ENCODE measurements at regions not wholly inside any gene's neighbourhood (a gene's known extent, or its start where the extent isn't known, plus 50 kb on each side); places are given as distances from the start of the nearest gene placed in this dataset.
A peak's percentile ranks its signal among the peaks of the same experiment; 100 is the strongest.

DNA sequence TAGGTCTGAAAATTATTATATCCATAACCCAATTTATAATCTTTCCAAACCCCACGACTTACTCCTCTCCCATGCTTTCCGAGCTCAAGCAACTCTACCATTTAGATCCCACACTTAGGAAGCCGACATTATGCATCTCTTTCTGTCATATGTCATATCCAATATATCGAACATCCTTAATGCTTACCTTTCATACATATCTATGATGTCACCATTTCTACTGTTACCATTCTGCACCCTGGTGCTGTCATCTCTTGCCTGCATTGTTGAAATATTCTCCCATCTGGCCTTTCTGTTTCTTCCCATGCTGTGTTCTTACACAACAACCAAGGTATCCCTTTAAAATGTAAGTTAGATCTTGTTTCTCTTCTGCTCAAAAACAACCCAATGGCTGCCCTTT, 127.1 kb upstream of the MC4R start:
- Histone ChIP-seq H3K9me3 (ENCODE audit: control insufficient read depth, insufficient read depth, low read depth, low read length) (no peaks in the 10 kb centered on the region), H3K4me3 (replicated peaks in 1 of 4; ENCODE audit: control extremely low read depth in 1 of 4, insufficient read depth in 1 of 4, low read depth in 3 of 4, low read length in 4 of 4) (no peak overlapping the region), H4K20me1 (ENCODE audit: control insufficient read depth, extremely low read depth, insufficient read depth, low read length) (no peaks in the 10 kb centered on the region), H3K9ac (ENCODE audit: insufficient read depth, low read length) (no peak overlapping the region), H3K4me1 (ENCODE audit: control insufficient read depth, extremely low read depth, insufficient read depth, low read length) (no peaks in the 10 kb centered on the region), H3K4me2 (ENCODE audit: extremely low read depth, insufficient read depth, low read length) (no peak overlapping the region), H3K36me3 (ENCODE audit: control insufficient read depth, insufficient read depth, low read length) (no peaks in the 10 kb centered on the region), H3K27ac (ENCODE audit: insufficient read depth, low read length) (no peak overlapping the region), H2AFZ (ENCODE audit: low read length) (no peak overlapping the region), H3K27me3 (ENCODE audit: control insufficient read depth, insufficient read depth, low read length) (no peaks in the 10 kb centered on the region), H3K79me2 (ENCODE audit: control insufficient read depth, insufficient read depth, low read length) (no peaks in the 10 kb centered on the region)
- DNase-seq (ENCODE audit: low read depth in 2 of 2), result no peak
- TF ChIP-seq EZH2 (IDR thresholded peaks at IDR 0.05; ENCODE audit: low read length, missing control alignments), result no peak
- TF ChIP-seq, protein P1, sequence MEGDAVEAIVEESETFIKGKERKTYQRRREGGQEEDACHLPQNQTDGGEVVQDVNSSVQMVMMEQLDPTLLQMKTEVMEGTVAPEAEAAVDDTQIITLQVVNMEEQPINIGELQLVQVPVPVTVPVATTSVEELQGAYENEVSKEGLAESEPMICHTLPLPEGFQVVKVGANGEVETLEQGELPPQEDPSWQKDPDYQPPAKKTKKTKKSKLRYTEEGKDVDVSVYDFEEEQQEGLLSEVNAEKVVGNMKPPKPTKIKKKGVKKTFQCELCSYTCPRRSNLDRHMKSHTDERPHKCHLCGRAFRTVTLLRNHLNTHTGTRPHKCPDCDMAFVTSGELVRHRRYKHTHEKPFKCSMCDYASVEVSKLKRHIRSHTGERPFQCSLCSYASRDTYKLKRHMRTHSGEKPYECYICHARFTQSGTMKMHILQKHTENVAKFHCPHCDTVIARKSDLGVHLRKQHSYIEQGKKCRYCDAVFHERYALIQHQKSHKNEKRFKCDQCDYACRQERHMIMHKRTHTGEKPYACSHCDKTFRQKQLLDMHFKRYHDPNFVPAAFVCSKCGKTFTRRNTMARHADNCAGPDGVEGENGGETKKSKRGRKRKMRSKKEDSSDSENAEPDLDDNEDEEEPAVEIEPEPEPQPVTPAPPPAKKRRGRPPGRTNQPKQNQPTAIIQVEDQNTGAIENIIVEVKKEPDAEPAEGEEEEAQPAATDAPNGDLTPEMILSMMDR (conservative IDR thresholded peaks at IDR 0.05 in 1 of 2, IDR thresholded peaks at IDR 0.05 in 1 of 2; ENCODE audit: low read depth in 1 of 2, low read length in 2 of 2), result no peak

DNA sequence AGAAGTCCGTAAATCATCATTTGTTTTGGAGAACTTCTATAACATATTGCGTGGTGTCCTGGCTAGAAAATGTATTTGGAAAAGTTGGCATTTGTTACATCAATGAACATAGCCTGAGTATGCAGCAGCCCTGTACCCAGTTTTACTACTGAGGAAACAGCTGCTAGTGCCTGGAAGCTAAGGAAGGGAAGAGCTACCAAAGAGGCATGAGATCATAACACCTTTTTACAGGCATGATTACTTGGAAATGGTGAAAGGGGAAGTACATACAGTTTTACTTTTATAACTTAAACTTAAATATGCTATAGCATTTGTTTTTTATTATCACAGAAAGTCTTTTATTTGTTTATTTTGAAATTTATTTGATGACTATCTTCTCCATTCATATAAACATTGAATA, 128.4 kb upstream of the MC4R start:
- DNase-seq (ENCODE audit: low read depth in 2 of 2), result peak in 1 of 2 donors; percentile 2
- no peaks in the 10 kb centered on the region for H3K4me1 ChIP-seq (ENCODE audit: control insufficient read depth, extremely low read depth, insufficient read depth, low read length)

DNA sequence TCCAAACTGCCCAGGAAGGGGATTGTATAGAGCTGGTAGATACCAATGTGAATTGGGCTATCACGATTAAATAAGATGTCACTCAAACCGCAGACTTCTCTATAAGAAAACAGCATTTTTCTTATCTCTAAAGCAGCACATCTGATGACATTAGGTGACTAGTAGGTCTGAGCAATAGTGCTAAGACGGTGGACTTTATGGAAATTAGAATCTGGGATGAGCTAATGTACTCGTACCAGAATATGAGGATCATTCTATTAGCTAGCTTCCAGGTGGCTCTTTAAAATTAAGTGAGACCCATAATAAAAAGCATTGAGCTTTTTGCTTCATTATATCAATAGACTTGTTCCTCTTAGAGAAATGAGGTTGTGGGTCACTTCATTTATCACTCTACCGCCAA, 130.0 kb upstream of the MC4R start:
- H3K27me3 ChIP-seq (ENCODE audit: control insufficient read depth, insufficient read depth, low read length), result no peaks in the 10 kb centered on the region
- no peaks in the 10 kb centered on the region for H3K36me3 ChIP-seq (ENCODE audit: control insufficient read depth, insufficient read depth, low read length)
- no peaks in the 10 kb centered on the region for H3K4me1 ChIP-seq (ENCODE audit: control insufficient read depth, extremely low read depth, insufficient read depth, low read length)
- H3K27ac ChIP-seq (ENCODE audit: insufficient read depth, low read length), result no peak overlapping the region
- H3K9me3 ChIP-seq (ENCODE audit: control insufficient read depth, insufficient read depth, low read depth, low read length), result no peaks in the 10 kb centered on the region
- DNase-seq (ENCODE audit: low read depth in 2 of 2), result no peak
- no peak overlapping the region for H3K4me3 ChIP-seq (replicated peaks in 1 of 4; ENCODE audit: control extremely low read depth in 1 of 4, insufficient read depth in 1 of 4, low read depth in 3 of 4, low read length in 4 of 4)
- TF ChIP-seq, protein P1 (conservative IDR thresholded peaks at IDR 0.05 in 1 of 2, IDR thresholded peaks at IDR 0.05 in 1 of 2; ENCODE audit: low read depth in 1 of 2, low read length in 2 of 2), result no peak
- TF ChIP-seq EZH2 (IDR thresholded peaks at IDR 0.05; ENCODE audit: low read length, missing control alignments), result no peak
- H3K4me2 ChIP-seq (ENCODE audit: extremely low read depth, insufficient read depth, low read length), result no peak overlapping the region
- H3K9ac ChIP-seq (ENCODE audit: insufficient read depth, low read length), result no peak overlapping the region
- no peak overlapping the region for H2AFZ ChIP-seq (ENCODE audit: low read length)
- H3K79me2 ChIP-seq (ENCODE audit: control insufficient read depth, insufficient read depth, low read length), result no peaks in the 10 kb centered on the region
- no peaks in the 10 kb centered on the region for H4K20me1 ChIP-seq (ENCODE audit: control insufficient read depth, extremely low read depth, insufficient read depth, low read length)

More for the DNA sequence above, 128.4 kb upstream of the MC4R start:
- TF ChIP-seq EZH2 (IDR thresholded peaks at IDR 0.05; ENCODE audit: low read length, missing control alignments), result no peak
- TF ChIP-seq, protein P1 (conservative IDR thresholded peaks at IDR 0.05 in 1 of 2, IDR thresholded peaks at IDR 0.05 in 1 of 2; ENCODE audit: low read depth in 1 of 2, low read length in 2 of 2), result no peak
- no peak overlapping the region for H3K4me2 ChIP-seq (ENCODE audit: extremely low read depth, insufficient read depth, low read length)
- H3K9me3 ChIP-seq (ENCODE audit: control insufficient read depth, insufficient read depth, low read depth, low read length), result no peaks in the 10 kb centered on the region
- no peak overlapping the region for H2AFZ ChIP-seq (ENCODE audit: low read length)
- H3K79me2 ChIP-seq (ENCODE audit: control insufficient read depth, insufficient read depth, low read length), result no peaks in the 10 kb centered on the region
- no peaks in the 10 kb centered on the region for H4K20me1 ChIP-seq (ENCODE audit: control insufficient read depth, extremely low read depth, insufficient read depth, low read length)
- no peaks in the 10 kb centered on the region for H3K36me3 ChIP-seq (ENCODE audit: control insufficient read depth, insufficient read depth, low read length)
- H3K27me3 ChIP-seq (ENCODE audit: control insufficient read depth, insufficient read depth, low read length), result no peaks in the 10 kb centered on the region
- H3K4me3 ChIP-seq (replicated peaks in 1 of 4; ENCODE audit: control extremely low read depth in 1 of 4, insufficient read depth in 1 of 4, low read depth in 3 of 4, low read length in 4 of 4), result no peak overlapping the region
- H3K9ac ChIP-seq (ENCODE audit: insufficient read depth, low read length), result no peak overlapping the region
- no peak overlapping the region for H3K27ac ChIP-seq (ENCODE audit: insufficient read depth, low read length)

All from fibroblast of lung (primary cell).